NCI-H1092 (cell line): ENCODE measurements at regions not wholly inside any gene's neighbourhood (a gene's known extent, or its start where the extent isn't known, plus 50 kb on each side); places are given as distances from the start of the nearest gene placed in this dataset.

ENCODE experiments used
- DNase-seq: peaks from one replicate; lab custom pipeline; 2025; lab: John Stamatoyannopoulos, UW

- no peak for DNase-seq
These were observed 348.4 kb downstream of the BRINP1 start for GRCh38 chr9:119020730-119021333.

GRCh38 chr9:119026120-119026519 lies 343.1 kb downstream of the BRINP1 start:
- peak; percentile 46 for DNase-seq

- no peak for DNase-seq
These were observed 341.1 kb downstream of the BRINP1 start for GRCh38 chr9:119027901-119028699.

- no peak for DNase-seq
These were observed 339.3 kb downstream of the BRINP1 start for GRCh38 chr9:119029886-119030285.

- no peak for DNase-seq
These were observed 335.6 kb downstream of the BRINP1 start for GRCh38 chr9:119033596-119033995.

- DNase-seq: no peak
These were observed 332.3 kb downstream of the BRINP1 start for GRCh38 chr9:119036969-119037368.

GRCh38 chr9:119043996-119044395 lies 325.2 kb downstream of the BRINP1 start:
- DNase-seq: no peak

GRCh38 chr9:119044806-119045205 lies 324.4 kb downstream of the BRINP1 start:
- DNase-seq: no peak

GRCh38 chr9:119047513-119048307 lies 321.5 kb downstream of the BRINP1 start:
- no peak for DNase-seq

- DNase-seq: no peak
These were observed 319.0 kb downstream of the BRINP1 start for GRCh38 chr9:119050281-119050680.

- DNase-seq: no peak
These were observed 316.8 kb downstream of the BRINP1 start for GRCh38 chr9:119052339-119053030.

GRCh38 chr9:119053070-119053469 lies 316.2 kb downstream of the BRINP1 start:
- DNase-seq: no peak

GRCh38 chr9:119060629-119061385 lies 308.4 kb downstream of the BRINP1 start:
- no peak for DNase-seq

- no peak for DNase-seq
These were observed 297.6 kb downstream of the BRINP1 start for GRCh38 chr9:119071636-119072035.

GRCh38 chr9:119074017-119074416 lies 295.2 kb downstream of the BRINP1 start:
- DNase-seq: no peak

GRCh38 chr9:119078015-119078414 lies 291.2 kb downstream of the BRINP1 start:
- no peak for DNase-seq

GRCh38 chr9:119083673-119084072 lies 285.6 kb downstream of the BRINP1 start:
- no peak for DNase-seq

GRCh38 chr9:119086590-119086989 lies 282.6 kb downstream of the BRINP1 start:
- no peak for DNase-seq

- no peak for DNase-seq
These were observed 281.2 kb downstream of the BRINP1 start for GRCh38 chr9:119088002-119088547.

- no peak for DNase-seq
These were observed 278.2 kb downstream of the BRINP1 start for GRCh38 chr9:119091074-119091473.

- DNase-seq: no peak
These were observed 277.1 kb downstream of the BRINP1 start for GRCh38 chr9:119092125-119092524.
